A673 (cell line): ENCODE measurements at regions not wholly inside any gene's neighbourhood (a gene's known extent, or its start where the extent isn't known, plus 50 kb on each side); places are given as distances from the start of the nearest gene placed in this dataset.
"Not testable (repeated sequence)": the region's sequence is repeated elsewhere in the genome, so short reads cannot be mapped to it uniquely, and the experiment has no call there.

Source experiments
- BruUV-seq: library from RNA; stranded (reverse); fragments of 400-500 nt; replicated peaks from 2 replicates; lab custom pipeline; 2021; lab: Mats Ljungman, UMichigan
- CTCF ChIA-PET: fragments of 300-600 bp; sonication (Branson Sonifier 250); formaldehyde crosslinking; loops from one replicate; lab custom pipeline; 2022; ENCODE audit warnings: antibody characterized with exemption; lab: Charles Lee
- POLR2A ChIA-PET: fragments of 300-600 bp; sonication (Branson Sonifier 250); formaldehyde crosslinking; loops from one replicate; lab custom pipeline; 2022; ENCODE audit warnings: antibody characterized with exemption; ENCODE audit not compliant: low non-redundant PET; lab: Charles Lee
- DNase-seq: peaks from one replicate; pipeline ENCODE4 v3.0.0-alpha.2; 2015; ENCODE audit warnings: low spot score
- H3K27ac ChIP-seq: fragments of 200-600 bp; sonication (generic); 2 replicates; pipeline ENCODE4 v1.5.1; 2016; ENCODE audit warnings: mixed run types, low read depth, mild to moderate bottlenecking, mixed read lengths, antibody characterized with exemption, low read length; ENCODE audit not compliant: poor library complexity, severe bottlenecking
- H3K27me3 ChIP-seq: fragments of 200-600 bp; sonication (generic); replicated peaks from 2 replicates; pipeline ENCODE4 v1.6.1; 2017; ENCODE audit warnings: mixed run types, low read depth, mild to moderate bottlenecking, mixed read lengths, antibody characterized with exemption, low read length; ENCODE audit not compliant: insufficient read depth, poor library complexity
- H3K36me3 ChIP-seq: fragments of 200-600 bp; sonication (generic); 2 replicates; pipeline ENCODE4 v1.6.1; 2016; ENCODE audit warnings: mixed run types, mild to moderate bottlenecking, mixed read lengths, antibody characterized with exemption, low read length; ENCODE audit not compliant: insufficient read depth, poor library complexity, severe bottlenecking
- H3K4me1 ChIP-seq: fragments of 200-600 bp; sonication (generic); 2 replicates; pipeline ENCODE4 v1.6.1; 2017; ENCODE audit warnings: mixed run types, mild to moderate bottlenecking, mixed read lengths, antibody characterized with exemption, low read length; ENCODE audit not compliant: insufficient read depth, poor library complexity, severe bottlenecking
- H3K4me3 ChIP-seq: fragments of 200-600 bp; sonication (generic); 2 replicates; pipeline ENCODE4 v1.5.1; 2016; ENCODE audit warnings: low read depth, mixed run types, mild to moderate bottlenecking, mixed read lengths, low read length; ENCODE audit not compliant: poor library complexity, severe bottlenecking
- H3K9me3 ChIP-seq: fragments of 200-600 bp; sonication (generic); 2 replicates; pipeline ENCODE4 v1.6.1; 2016; ENCODE audit warnings: mixed run types, low read depth, mild to moderate bottlenecking, mixed read lengths, antibody characterized with exemption, low read length; ENCODE audit not compliant: poor library complexity, severe bottlenecking
- EZH2 ChIP-seq: fragments of 200-600 bp; sonication (generic); IDR thresholded peaks from 2 replicates; pipeline ENCODE4 v1.6.1; 2017; ENCODE audit warnings: borderline replicate concordance, low read depth, mild to moderate bottlenecking, mixed read lengths, antibody characterized with exemption, low read length; ENCODE audit not compliant: poor library complexity, severe bottlenecking
- intact Hi-C: fragments of 100-400 bp; cut with micrococcal nuclease; formaldehyde crosslinking; loops from one replicate; pipeline ENCODE4 v1.10.0; 2022; ENCODE audit not compliant: unreplicated experiment
- TF ChIP-seq, protein P1 (sequence below): fragments of 300-800, 200-600 bp; sonication (generic); conservative IDR thresholded peaks from 2 replicates; pipeline ENCODE4 v1.5.1; 2017; ENCODE audit warnings: low read depth, mild to moderate bottlenecking, antibody characterized with exemption, low read length, moderate library complexity, mixed read lengths

- ChIA-PET CTCF (no interaction called here), POLR2A (interaction anchor here (0.6 kb wide), 1 partner anchor 166 kb away, joined by 3 read pairs; no protein-coding TSS in a partner anchor)
- Histone ChIP-seq H3K27ac (peak overlapping the region; percentile 34), H3K4me1 (peaks cover 4% of the 10 kb centered on the region), H3K36me3 (no peaks in the 10 kb centered on the region), H3K9me3 (no peaks in the 10 kb centered on the region), H3K27me3 (no peaks in the 10 kb centered on the region), H3K4me3 (no peak overlapping the region)
- BruUV-seq: no TSS peak
- intact Hi-C loops: no loop called here
- TF ChIP-seq EZH2: no peak
- TF ChIP-seq, protein P1, sequence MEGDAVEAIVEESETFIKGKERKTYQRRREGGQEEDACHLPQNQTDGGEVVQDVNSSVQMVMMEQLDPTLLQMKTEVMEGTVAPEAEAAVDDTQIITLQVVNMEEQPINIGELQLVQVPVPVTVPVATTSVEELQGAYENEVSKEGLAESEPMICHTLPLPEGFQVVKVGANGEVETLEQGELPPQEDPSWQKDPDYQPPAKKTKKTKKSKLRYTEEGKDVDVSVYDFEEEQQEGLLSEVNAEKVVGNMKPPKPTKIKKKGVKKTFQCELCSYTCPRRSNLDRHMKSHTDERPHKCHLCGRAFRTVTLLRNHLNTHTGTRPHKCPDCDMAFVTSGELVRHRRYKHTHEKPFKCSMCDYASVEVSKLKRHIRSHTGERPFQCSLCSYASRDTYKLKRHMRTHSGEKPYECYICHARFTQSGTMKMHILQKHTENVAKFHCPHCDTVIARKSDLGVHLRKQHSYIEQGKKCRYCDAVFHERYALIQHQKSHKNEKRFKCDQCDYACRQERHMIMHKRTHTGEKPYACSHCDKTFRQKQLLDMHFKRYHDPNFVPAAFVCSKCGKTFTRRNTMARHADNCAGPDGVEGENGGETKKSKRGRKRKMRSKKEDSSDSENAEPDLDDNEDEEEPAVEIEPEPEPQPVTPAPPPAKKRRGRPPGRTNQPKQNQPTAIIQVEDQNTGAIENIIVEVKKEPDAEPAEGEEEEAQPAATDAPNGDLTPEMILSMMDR: no peak
- no peak for DNase-seq
These were observed 144.1 kb upstream of the DDX53 start for GRCh38 chrX:22855693-22856092.

DNA sequence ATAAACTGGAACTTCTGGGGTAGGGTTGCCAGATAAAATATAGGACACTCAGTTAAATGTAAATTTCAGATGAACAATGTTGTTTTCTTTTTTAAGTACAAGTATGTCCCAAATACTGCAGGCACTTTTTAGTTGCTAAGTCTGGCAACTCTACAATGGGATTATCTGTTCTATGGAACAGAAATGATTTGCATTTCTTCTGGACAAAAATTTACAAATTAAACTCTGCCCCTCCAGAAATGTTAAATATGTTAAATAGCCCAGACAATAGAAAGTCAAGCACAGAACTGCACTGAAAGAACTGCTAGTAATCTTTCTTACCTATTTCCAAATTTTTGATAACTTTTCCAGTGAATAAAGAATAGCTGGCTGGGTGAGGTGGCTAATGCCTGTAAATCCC lies 140.1 kb upstream of the DDX53 start:
- ChIA-PET POLR2A (no interaction called here), CTCF (no interaction called here)
- Histone ChIP-seq H3K4me3 (no peak overlapping the region), H3K4me1 (peaks cover 5% of the 10 kb centered on the region), H3K27me3 (no peaks in the 10 kb centered on the region), H3K9me3 (no peaks in the 10 kb centered on the region), H3K27ac (no peak overlapping the region), H3K36me3 (no peaks in the 10 kb centered on the region)
- intact Hi-C loops: no loop called here
- TF ChIP-seq EZH2: no peak
- TF ChIP-seq, protein P1: no peak
- DNase-seq: no peak
- no TSS peak for BruUV-seq

DNA sequence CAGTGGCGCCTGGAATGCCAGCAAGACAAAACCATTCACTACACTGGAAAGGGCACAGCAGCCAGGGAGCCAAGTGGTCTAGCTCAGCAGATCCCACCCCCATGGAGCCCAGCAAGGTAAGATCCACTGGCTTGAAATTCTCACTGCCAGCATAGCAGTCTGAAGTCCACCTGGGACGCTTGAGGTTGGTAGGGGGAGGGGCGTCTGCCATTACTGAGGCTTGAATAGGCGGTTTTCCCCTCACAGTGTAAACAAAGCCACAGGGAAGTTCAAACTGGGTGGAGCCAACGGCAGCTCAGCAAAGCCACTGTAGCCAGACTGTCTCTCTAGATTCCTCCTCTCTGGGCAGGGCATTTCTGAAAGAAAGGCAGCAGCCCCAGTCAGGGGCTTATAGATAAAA lies 133.0 kb upstream of the DDX53 start:
- H3K4me3 ChIP-seq, H3K27me3 ChIP-seq, H3K27ac ChIP-seq, BruUV-seq, H3K4me1 ChIP-seq, H3K36me3 ChIP-seq, H3K9me3 ChIP-seq, CTCF ChIA-PET, POLR2A ChIA-PET, intact Hi-C loops, DNase-seq: not testable (repeated sequence)

DNA sequence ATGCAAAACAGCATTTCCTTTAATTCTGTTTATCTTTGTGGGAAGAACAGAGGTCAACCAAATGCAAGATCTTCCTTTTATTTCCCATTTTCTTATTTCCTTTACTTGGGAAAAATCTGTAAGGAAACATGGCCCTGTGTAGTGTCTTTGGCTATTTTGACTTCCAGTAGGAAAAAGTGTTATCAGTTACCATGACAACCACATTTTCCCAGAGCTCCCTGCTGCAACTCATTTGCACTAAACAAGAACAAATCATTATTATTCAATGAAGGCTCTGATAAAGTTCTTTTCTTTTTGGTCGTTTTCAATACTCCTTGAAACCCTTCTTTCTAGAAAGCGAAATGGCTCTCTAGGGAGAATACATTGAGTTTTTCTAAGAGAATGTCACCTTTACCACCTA lies 117.2 kb upstream of the DDX53 start:
- BruUV-seq: no TSS peak
- intact Hi-C loops: no loop called here
- H3K4me1 ChIP-seq: no peaks in the 10 kb centered on the region
- no peaks in the 10 kb centered on the region for H3K36me3 ChIP-seq
- ChIA-PET CTCF (no interaction called here), POLR2A (no interaction called here)
- H3K4me3 ChIP-seq: no peak overlapping the region
- TF ChIP-seq, protein P1: no peak
- no peak for TF ChIP-seq EZH2
- H3K27me3 ChIP-seq: no peaks in the 10 kb centered on the region
- no peak overlapping the region for H3K27ac ChIP-seq
- no peaks in the 10 kb centered on the region for H3K9me3 ChIP-seq
- no peak for DNase-seq
